Pancreas (tissue), 10 donors: ENCODE measurements at regions not wholly inside any gene's neighbourhood (a gene's known extent, or its start where the extent isn't known, plus 50 kb on each side); places are given as distances from the start of the nearest gene placed in this dataset.

Experiments used
- ATAC-seq, 4 donors: fragments of 200-7000 bp; cut with Tn5 transposase; one replicate each; pipeline versions ENCODE4 v1.8.0 to v1.9.1; 2020; ENCODE audit warnings: mild to moderate bottlenecking in 4 of 4, moderate library complexity in 4 of 4
- DNase-seq, 6 donors: peaks; one replicate each; pipeline ENCODE4 v3.0.0-alpha.2; 2020
- FAIRE-seq: peaks from 2 replicates; lab custom pipeline; 2012; peaks lifted over from hg19 to GRCh38; lab: Jason Lieb, UNC
- H3K27ac ChIP-seq, 4 donors: fragments of 200-600 bp; sonication (generic); 1 replicate in 3 of 4; 2 replicates in 1 of 4; pipeline versions ENCODE4 v1.5.0 to v1.8.0; 2020
- H3K27me3 ChIP-seq, 4 donors: fragments of 200-600 bp; one replicate each; pipeline ENCODE4 v1.8.0; 2021
- H3K36me3 ChIP-seq, 3 donors: fragments of 200-600 bp; sonication (generic) in 1 of 3; one replicate each; pipeline versions ENCODE4 v1.5.0 to v1.8.0; 2020 to 2021
- H3K4me1 ChIP-seq, 3 donors: fragments of 200-600 bp; one replicate each; pipeline ENCODE4 v1.8.0; 2021
- H3K4me3 ChIP-seq, 4 donors: fragments of 200-600 bp; sonication (generic) in 2 of 4; one replicate each; pipeline versions ENCODE4 v1.5.0 to v1.8.0; 2020 to 2021
- H3K9me3 ChIP-seq, 4 donors: fragments of 200-600 bp; one replicate each; pipeline ENCODE4 v1.8.0; 2021
- WGBS, 2 donors: extraction: QIAGEN DNeasy Blood & Tissue Kit; methylation state at CpG; one replicate each; pipeline ENCODE4 v1.1.7; 2013; 5-methylcytosine and 5-hydroxymethylcytosine counted together
- intact Hi-C, 3 donors: fragments of 100-400 bp; cut with DNase I; formaldehyde crosslinking; loops; one replicate each; pipeline versions ENCODE4 v1.11.1 to v1.14.2; 2022
- TF ChIP-seq, protein P1 (sequence below), 4 donors: fragments of 200-600 bp; sonication (generic) in 3 of 4; IDR thresholded peaks; one replicate each; pipeline versions ENCODE4 v1.5.0 to v1.8.0; 2021; ENCODE audit warnings: antibody characterized with exemption in 4 of 4
- donor health status: healthy with polysubstance abuse.
- donor health status: DM: no; HTN: no; CAD: no; lungs with moderate emphysema.
- donor health status: DM: no; HTN: no; CAD: no.
- donor health status: control.
- donor health status: control.
- donor health status: Bipolar disorder and iron deficiency.
- donor health status: DM: yes; HTN: yes; CAD: no.
- donor health status: DM: no; HTN: no; CAD: no.
- donor health status: DM: no; HTN: no; CAD: no.
- donor health status: DM: yes; HTN: yes; CAD: no.

DNA sequence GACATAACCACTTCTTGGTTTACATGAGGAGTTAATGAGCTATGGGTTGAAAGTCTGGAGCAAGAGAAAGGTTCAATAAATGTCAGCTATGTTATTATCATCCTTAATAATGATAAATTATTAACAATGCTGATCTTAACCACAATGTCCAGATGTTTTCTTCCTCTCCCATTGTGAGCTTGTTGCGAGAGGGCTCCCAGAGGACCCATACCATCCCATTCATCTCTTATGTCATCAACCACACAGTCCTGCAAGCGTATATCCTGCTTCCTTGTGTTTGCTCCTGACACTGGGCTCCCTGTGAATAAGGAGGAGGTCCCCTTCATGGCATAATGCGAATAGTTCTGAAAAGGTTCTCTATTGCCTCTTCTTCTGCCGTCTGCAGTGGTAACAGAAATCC is 266.8 kb downstream of the TLE3 start:
- H3K4me3 ChIP-seq, result no peak overlapping the region
- 92% methylated on average over 4 of the region's 4 CpGs for WGBS, 2 donors
- DNase-seq (no peak), ATAC-seq (no peak), FAIRE-seq (no peak)
- no peaks in the 10 kb centered on the region for H3K36me3 ChIP-seq
- H3K9me3 ChIP-seq, result no peaks in the 10 kb centered on the region
- no peaks in the 10 kb centered on the region for H3K27me3 ChIP-seq
- no peaks in the 10 kb centered on the region for H3K4me1 ChIP-seq
- intact Hi-C loops, result no loop called here
- H3K27ac ChIP-seq, result no peak overlapping the region
- TF ChIP-seq, protein P1, sequence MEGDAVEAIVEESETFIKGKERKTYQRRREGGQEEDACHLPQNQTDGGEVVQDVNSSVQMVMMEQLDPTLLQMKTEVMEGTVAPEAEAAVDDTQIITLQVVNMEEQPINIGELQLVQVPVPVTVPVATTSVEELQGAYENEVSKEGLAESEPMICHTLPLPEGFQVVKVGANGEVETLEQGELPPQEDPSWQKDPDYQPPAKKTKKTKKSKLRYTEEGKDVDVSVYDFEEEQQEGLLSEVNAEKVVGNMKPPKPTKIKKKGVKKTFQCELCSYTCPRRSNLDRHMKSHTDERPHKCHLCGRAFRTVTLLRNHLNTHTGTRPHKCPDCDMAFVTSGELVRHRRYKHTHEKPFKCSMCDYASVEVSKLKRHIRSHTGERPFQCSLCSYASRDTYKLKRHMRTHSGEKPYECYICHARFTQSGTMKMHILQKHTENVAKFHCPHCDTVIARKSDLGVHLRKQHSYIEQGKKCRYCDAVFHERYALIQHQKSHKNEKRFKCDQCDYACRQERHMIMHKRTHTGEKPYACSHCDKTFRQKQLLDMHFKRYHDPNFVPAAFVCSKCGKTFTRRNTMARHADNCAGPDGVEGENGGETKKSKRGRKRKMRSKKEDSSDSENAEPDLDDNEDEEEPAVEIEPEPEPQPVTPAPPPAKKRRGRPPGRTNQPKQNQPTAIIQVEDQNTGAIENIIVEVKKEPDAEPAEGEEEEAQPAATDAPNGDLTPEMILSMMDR (IDR thresholded peaks at IDR 0.05), result no peak

DNA sequence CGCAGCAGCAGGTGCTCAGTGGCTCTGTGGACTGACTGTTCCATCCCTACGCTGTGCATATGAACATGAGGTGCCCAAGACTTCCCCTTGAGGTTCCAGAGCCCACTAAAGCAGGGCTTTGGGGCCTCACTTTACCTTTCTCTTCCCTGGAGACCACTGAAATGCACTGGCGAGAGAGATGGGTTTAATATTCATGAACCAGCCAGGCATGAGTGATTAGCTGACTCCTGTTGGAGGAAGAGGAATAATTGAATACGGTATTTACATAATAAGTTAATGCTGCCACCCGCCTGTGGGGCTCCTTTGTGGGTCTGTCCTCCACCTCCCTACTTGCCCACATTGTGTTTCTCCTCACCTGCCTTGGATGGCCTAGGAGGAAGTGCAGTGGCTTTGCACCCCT is 263.4 kb downstream of the TLE3 start:
- TF ChIP-seq, protein P1 (IDR thresholded peaks at IDR 0.05), result no peak
- FAIRE-seq (no peak), ATAC-seq (no peak), DNase-seq (no peak)
- intact Hi-C loops, result no loop called here
- Histone ChIP-seq H3K4me3 (no peak overlapping the region), H3K27ac (no peak overlapping the region), H3K36me3 (no peaks in the 10 kb centered on the region), H3K9me3 (no peaks in the 10 kb centered on the region), H3K4me1 (no peaks in the 10 kb centered on the region), H3K27me3 (no peaks in the 10 kb centered on the region)
- WGBS, 2 donors, result 87 to 93% methylated on average over 5 of the region's 5 CpGs

DNA sequence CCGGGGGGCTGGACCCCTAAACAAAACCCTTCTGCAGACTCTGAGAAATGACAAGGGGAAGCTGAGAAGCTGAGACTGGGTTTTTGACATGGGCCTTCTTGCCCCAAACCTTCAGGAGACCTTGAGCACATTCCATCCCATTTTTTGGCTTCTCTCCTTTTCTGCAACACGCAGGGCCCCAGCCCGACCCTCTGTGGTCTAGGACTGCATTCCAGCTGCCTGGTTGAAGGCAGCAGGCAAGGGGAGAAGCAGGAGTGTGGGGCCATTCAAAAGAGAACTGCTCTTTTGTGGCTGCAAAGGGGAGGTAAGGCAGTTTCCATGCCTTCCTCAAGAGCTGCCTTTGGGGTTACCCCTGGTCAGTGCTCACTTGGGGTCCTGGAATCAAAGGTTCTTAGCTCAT is 263.0 kb downstream of the TLE3 start:
- Histone ChIP-seq H3K27me3 (no peaks in the 10 kb centered on the region), H3K4me1 (no peaks in the 10 kb centered on the region), H3K27ac (no peak overlapping the region), H3K36me3 (no peaks in the 10 kb centered on the region), H3K4me3 (no peak overlapping the region), H3K9me3 (no peaks in the 10 kb centered on the region)
- intact Hi-C loops, result no loop called here
- 42 to 50% methylated on average over 3 of the region's 3 CpGs for WGBS, 2 donors
- DNase-seq (no peak), FAIRE-seq (no peak), ATAC-seq (no peak)
- TF ChIP-seq, protein P1 (IDR thresholded peaks at IDR 0.05), result no peak

DNA sequence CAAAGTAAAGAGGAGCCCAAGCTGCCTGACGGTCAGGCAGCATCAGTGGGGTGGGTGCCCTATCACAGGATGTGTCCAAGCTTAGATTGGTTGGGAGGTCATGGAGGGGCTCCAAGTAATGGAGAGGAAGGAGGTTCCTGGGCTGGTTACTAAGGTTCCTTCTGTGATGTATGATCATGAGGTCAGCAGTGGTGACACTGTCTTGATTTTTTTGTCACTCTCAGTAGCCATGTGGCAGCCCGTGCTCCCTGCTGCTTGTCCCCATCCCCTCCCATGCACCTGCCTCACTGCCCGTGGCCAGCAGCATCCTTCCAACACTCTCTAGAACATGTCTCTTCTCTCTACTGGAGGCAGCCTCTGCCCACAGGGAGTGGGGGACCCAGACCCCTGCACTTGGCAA is 261.7 kb downstream of the TLE3 start:
- no peak for DNase-seq

DNA sequence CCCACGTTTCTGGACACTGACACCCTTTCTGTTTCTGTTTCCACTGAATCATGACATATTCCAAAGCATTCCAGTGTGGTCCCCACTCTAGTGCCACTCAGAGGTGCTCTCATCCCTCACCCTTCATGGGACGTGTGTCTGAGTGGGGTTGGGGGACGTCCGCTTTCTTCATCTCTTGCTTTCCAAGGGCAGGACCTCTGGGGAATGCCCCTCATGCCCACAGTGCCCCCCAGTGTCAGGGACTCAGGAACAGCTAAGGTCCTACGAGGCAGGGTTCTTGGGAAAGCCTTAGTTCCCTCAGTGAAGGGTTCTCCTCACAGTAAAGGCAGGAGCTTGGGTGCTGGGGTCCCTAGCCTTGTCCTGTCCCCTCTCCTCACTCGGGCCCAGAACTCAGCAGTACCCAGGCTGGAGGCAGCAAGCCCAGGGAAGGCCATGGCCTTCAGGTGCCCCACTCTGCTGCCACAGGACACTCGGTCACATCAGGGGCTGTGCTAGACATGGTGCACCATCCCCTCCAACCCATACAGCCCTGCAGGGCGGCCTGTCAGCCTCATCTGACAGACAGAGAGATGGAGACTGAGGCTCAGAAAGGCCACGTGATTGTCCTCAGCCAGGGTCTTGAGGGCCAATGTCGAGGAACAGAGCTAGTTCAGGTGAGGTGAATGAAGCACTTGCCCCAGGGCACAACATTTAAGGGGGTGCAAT is 261.0 kb downstream of the TLE3 start:
- ATAC-seq, result no peak
- FAIRE-seq, result no peak
- intact Hi-C loops, result no loop called here
- Histone ChIP-seq H3K4me1 (peaks cover 0 to 3% (median 0%) of the 10 kb centered on the region in 3 donors), H3K27ac (no peak overlapping the region), H3K9me3 (no peaks in the 10 kb centered on the region), H3K4me3 (no peak overlapping the region), H3K27me3 (no peaks in the 10 kb centered on the region), H3K36me3 (no peaks in the 10 kb centered on the region)
- 62 to 65% methylated on average over 10 of the region's 10 CpGs for WGBS, 2 donors
- TF ChIP-seq, protein P1 (IDR thresholded peaks at IDR 0.05), result no peak
- DNase-seq, result no peak

More for the DNA sequence above, 261.7 kb downstream of the TLE3 start:
- ATAC-seq, result no peak
- Histone ChIP-seq H3K9me3 (no peaks in the 10 kb centered on the region), H3K27me3 (no peaks in the 10 kb centered on the region), H3K27ac (no peak overlapping the region), H3K4me1 (no peaks in the 10 kb centered on the region), H3K4me3 (no peak overlapping the region), H3K36me3 (no peaks in the 10 kb centered on the region)
- FAIRE-seq, result no peak
- intact Hi-C loops, result no loop called here
- TF ChIP-seq, protein P1 (IDR thresholded peaks at IDR 0.05), result no peak
- 75 to 90% methylated on average over 3 of the region's 3 CpGs for WGBS, 2 donors
